Karpas-422 (cell line): ENCODE measurements at regions not wholly inside any gene's neighbourhood (a gene's known extent, or its start where the extent isn't known, plus 50 kb on each side); places are given as distances from the start of the nearest gene placed in this dataset.
A peak's percentile ranks its signal among the peaks of the same experiment; 100 is the strongest.
"Not testable (repeated sequence)": the region's sequence is repeated elsewhere in the genome, so short reads cannot be mapped to it uniquely, and the experiment has no call there.

Source experiments
- DNase-seq: peaks from one replicate; pipeline ENCODE4 v3.0.0-alpha.2; 2015
- H2AFZ ChIP-seq: fragments of 200-600 bp; sonication (generic); 2 replicates; pipeline ENCODE4 v1.6.1; 2014; ENCODE audit warnings: antibody characterized with exemption, low read length, mixed read lengths
- H3K27ac ChIP-seq: fragments of 200-600 bp; sonication (generic); 2 replicates; pipeline ENCODE4 v1.5.1; 2014; ENCODE audit warnings: mild to moderate bottlenecking, low read length, moderate library complexity
- H3K27me3 ChIP-seq: fragments of 200-600 bp; sonication (generic); 2 replicates; pipeline ENCODE4 v1.6.1; 2014; ENCODE audit warnings: low read length, mixed read lengths
- H3K36me3 ChIP-seq: fragments of 200-600 bp; sonication (generic); 2 replicates; pipeline ENCODE4 v1.6.1; 2014; ENCODE audit warnings: low read length, mixed read lengths; ENCODE audit not compliant: insufficient read depth
- H3K4me1 ChIP-seq: fragments of 200-600 bp; sonication (generic); 2 replicates; pipeline ENCODE4 v1.6.1; 2014; ENCODE audit warnings: mild to moderate bottlenecking, low read length, mixed read lengths
- H3K4me2 ChIP-seq: fragments of 200-600 bp; sonication (generic); 2 replicates; pipeline ENCODE4 v1.6.1; 2014; ENCODE audit warnings: low read length, low read depth, mild to moderate bottlenecking; ENCODE audit not compliant: poor library complexity, severe bottlenecking
- H3K4me3 ChIP-seq: fragments of 200-600 bp; sonication (generic); 2 replicates; pipeline ENCODE4 v1.5.1; 2014; ENCODE audit warnings: mild to moderate bottlenecking, antibody characterized with exemption, low read length, mixed read lengths
- H3K79me2 ChIP-seq: fragments of 200-600 bp; sonication (generic); 2 replicates; pipeline ENCODE4 v1.6.1; 2014; ENCODE audit warnings: mild to moderate bottlenecking, low read length, mixed read lengths
- H3K9ac ChIP-seq: fragments of 200-600 bp; sonication (generic); 2 replicates; pipeline ENCODE4 v1.6.0; 2014; ENCODE audit warnings: low read length
- H3K9me2 ChIP-seq: fragments of 200-600 bp; sonication (generic), shearing (Covaris generic); replicated peaks from 2 replicates; pipeline ENCODE4 v1.6.0; 2014; ENCODE audit warnings: mild to moderate bottlenecking, low read length, moderate library complexity; ENCODE audit not compliant: insufficient read depth
- H3K9me3 ChIP-seq: fragments of 300-700, 200-600 bp; sonication (generic); 2 replicates; pipeline ENCODE4 v1.6.1; 2014; ENCODE audit warnings: low read length, mixed read lengths
- H4K20me1 ChIP-seq: fragments of 200-600 bp; sonication (generic); 2 replicates; pipeline ENCODE4 v1.6.1; 2014; ENCODE audit warnings: mild to moderate bottlenecking, antibody characterized with exemption, low read length, low read depth; ENCODE audit not compliant: insufficient read depth

DNA sequence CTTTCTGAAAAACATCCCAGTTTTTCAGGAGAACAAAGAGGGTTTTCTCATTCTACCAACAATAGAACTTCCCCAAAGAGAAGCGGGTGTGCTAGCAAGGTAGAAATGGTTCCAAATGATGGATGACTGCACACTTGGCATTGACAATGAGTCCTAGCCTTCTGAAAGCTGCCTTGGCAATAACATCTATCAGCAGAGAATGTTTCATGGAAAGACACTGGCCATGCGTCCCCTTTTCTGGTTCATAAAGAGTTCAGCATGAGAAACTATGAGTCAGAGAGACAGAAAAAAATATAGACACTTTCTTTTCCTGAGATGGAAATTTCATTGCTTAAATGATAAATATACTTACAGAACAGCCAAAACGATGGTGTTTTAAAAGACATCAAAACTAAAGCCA, 236.9 kb upstream of the PRKX start:
- Histone ChIP-seq H3K9ac (no peak overlapping the region), H4K20me1 (no peaks in the 10 kb centered on the region), H3K27ac (no peak overlapping the region), H2AFZ (no peak overlapping the region), H3K9me3 (peaks cover 5% of the 10 kb centered on the region; the same call in 1 of the 2 replicates), H3K9me2 (no peaks in the 10 kb centered on the region), H3K4me3 (no peak overlapping the region), H3K4me1 (0 out of 2 replicates have a peak, but pooled peaks cover 5% of the 10 kb centered on the region), H3K27me3 (no peaks in the 10 kb centered on the region; the same call in 1 of the 2 replicates), H3K4me2 (no peak overlapping the region), H3K36me3 (no peaks in the 10 kb centered on the region), H3K79me2 (no peaks in the 10 kb centered on the region)
- peak; percentile 10 for DNase-seq

DNA sequence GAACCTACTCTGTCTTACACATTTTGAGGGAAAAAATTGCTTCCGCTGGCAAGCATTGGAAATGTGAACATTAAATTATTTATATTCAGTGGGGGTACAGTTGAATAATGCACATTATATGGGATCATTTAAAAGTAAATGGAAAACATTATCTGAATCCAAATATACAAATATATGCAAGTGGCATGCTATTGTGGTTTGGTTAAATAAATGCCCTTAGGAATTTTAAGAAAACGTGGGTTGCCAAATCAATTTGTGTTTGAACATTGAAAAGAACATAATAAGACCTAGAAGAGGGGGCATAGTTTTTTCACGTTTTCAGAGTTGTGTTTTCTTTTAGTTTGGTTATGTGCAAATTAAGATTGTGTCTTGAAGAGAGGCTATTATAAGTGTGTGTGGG, 230.5 kb upstream of the PRKX start:
- no peak overlapping the region for H3K27ac ChIP-seq
- H2AFZ ChIP-seq = no peak overlapping the region
- no peaks in the 10 kb centered on the region for H3K27me3 ChIP-seq
- no peaks in the 10 kb centered on the region for H3K4me1 ChIP-seq
- no peaks in the 10 kb centered on the region for H3K9me3 ChIP-seq
- H3K4me2 ChIP-seq = no peak overlapping the region
- no peaks in the 10 kb centered on the region for H4K20me1 ChIP-seq
- DNase-seq = peak; percentile 12
- H3K9ac ChIP-seq = no peak overlapping the region
- no peaks in the 10 kb centered on the region for H3K9me2 ChIP-seq
- no peak overlapping the region for H3K4me3 ChIP-seq
- no peaks in the 10 kb centered on the region for H3K36me3 ChIP-seq
- H3K79me2 ChIP-seq = no peaks in the 10 kb centered on the region

GRCh38 chrX:3940000-3940610, 226.7 kb upstream of the PRKX start:
- H3K79me2 ChIP-seq = no peaks in the 10 kb centered on the region
- no peak overlapping the region for H2AFZ ChIP-seq
- H3K9me3 ChIP-seq = no peaks in the 10 kb centered on the region
- no peaks in the 10 kb centered on the region for H4K20me1 ChIP-seq
- H3K4me3 ChIP-seq = no peak overlapping the region
- H3K27ac ChIP-seq = no peak overlapping the region
- no peaks in the 10 kb centered on the region for H3K4me1 ChIP-seq
- no peak overlapping the region for H3K4me2 ChIP-seq
- no peaks in the 10 kb centered on the region for H3K36me3 ChIP-seq
- no peak overlapping the region for H3K9ac ChIP-seq
- H3K27me3 ChIP-seq = no peaks in the 10 kb centered on the region
- peak; percentile 74 for DNase-seq
- no peaks in the 10 kb centered on the region for H3K9me2 ChIP-seq

DNA sequence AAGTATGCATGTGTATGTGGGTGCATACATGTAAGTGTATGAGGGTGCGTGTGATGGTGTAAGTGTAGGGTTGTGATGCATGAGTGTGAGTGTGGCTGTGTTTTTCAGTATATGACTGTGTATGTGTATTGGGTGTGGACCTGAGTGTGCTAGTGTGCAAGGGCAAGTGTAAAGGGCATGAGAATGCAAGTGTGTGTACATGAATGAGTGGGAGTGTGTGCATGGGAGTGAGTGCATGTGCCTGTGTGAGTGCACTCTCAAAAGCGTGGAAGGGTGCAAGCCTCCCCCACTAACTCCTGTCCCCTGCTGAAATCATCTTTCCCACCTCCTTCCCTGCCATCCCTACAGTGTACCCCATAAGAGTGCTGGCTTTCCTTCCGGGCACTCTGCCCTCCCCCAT, 225.1 kb upstream of the PRKX start:
- no peak overlapping the region for H3K27ac ChIP-seq
- no peak overlapping the region for H3K9ac ChIP-seq
- no peaks in the 10 kb centered on the region for H3K79me2 ChIP-seq
- H3K4me3 ChIP-seq = no peak overlapping the region
- no peaks in the 10 kb centered on the region for H3K9me3 ChIP-seq
- no peaks in the 10 kb centered on the region for H3K4me1 ChIP-seq
- DNase-seq = peak; percentile 1
- no peaks in the 10 kb centered on the region for H3K9me2 ChIP-seq
- H4K20me1 ChIP-seq = no peaks in the 10 kb centered on the region
- H3K4me2 ChIP-seq = no peak overlapping the region
- no peaks in the 10 kb centered on the region for H3K27me3 ChIP-seq
- H2AFZ ChIP-seq = no peak overlapping the region
- H3K36me3 ChIP-seq = no peaks in the 10 kb centered on the region

DNA sequence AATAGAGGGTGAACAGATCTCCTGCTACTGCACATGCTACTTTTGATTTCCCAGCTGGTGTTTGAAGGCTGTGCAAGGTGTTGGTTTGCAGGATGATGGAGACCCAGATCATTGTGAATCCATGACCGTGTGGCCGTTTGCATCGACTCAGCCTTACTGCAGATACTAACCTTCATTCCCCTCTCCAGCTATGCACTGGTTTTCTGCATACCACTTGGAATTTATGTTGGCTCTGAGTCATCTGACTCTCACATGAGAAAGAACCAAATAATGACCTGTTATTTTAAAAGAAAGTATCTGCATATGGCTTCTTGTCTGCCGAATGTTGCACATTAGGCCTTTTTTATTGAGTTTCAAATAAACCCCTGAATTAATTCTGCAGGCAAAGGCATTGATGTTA, 221.7 kb upstream of the PRKX start:
- not testable (repeated sequence) for H3K79me2 ChIP-seq, H3K9ac ChIP-seq, H3K9me2 ChIP-seq, DNase-seq, H2AFZ ChIP-seq, H3K27me3 ChIP-seq, H3K9me3 ChIP-seq, H3K4me3 ChIP-seq, H4K20me1 ChIP-seq, H3K27ac ChIP-seq, H3K36me3 ChIP-seq, H3K4me1 ChIP-seq, H3K4me2 ChIP-seq

- not testable (repeated sequence) for H3K27ac ChIP-seq, H3K4me1 ChIP-seq, H4K20me1 ChIP-seq, DNase-seq, H3K9ac ChIP-seq, H3K9me2 ChIP-seq, H3K36me3 ChIP-seq, H2AFZ ChIP-seq, H3K79me2 ChIP-seq, H3K9me3 ChIP-seq, H3K4me3 ChIP-seq, H3K4me2 ChIP-seq, H3K27me3 ChIP-seq
These were observed 207.1 kb upstream of the PRKX start for GRCh38 chrX:3920424-3921017.

DNA sequence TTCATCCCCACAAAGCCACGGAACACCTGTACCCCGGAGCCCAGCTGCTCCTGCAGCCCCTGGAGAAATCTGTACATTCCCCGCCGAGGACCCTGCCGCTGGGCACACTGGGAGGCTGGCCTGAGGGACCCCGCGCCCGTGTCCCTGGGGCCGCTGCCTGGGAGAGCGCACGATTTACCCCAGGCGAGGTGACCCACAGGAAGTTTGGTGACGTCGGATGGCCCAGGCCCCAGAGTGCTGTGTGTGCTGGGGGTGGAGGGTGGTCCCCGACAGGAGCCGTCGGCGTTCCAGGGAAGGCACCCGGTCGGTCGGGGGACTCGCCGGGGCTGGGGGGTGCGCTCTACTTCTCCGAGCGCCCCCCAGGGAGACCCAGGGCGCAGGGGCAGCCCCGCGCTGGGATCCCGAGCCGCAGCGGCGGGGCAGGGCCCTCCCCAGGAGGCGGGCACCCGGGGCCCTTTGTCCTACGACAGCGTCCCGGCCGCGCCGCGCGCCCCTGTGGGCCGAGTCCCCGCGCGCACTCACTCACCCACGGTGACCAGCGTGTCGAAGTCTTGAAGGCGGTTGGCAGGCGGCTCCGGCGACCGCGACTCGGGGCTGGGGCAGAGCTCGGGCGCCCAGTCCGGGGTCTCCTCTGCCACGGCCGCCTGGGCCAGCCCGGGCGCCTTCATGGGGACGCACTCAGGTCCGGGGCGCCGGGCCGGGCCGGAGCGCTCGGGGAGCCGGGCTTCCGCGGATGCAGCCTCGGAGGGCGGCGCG, 206.4 kb upstream of the PRKX start:
- not testable (repeated sequence) for H3K9me3 ChIP-seq, H3K9ac ChIP-seq, H3K27me3 ChIP-seq, H3K4me1 ChIP-seq, H3K36me3 ChIP-seq, H4K20me1 ChIP-seq, H3K27ac ChIP-seq, H3K9me2 ChIP-seq, H3K4me3 ChIP-seq, H3K79me2 ChIP-seq, DNase-seq, H2AFZ ChIP-seq, H3K4me2 ChIP-seq

DNA sequence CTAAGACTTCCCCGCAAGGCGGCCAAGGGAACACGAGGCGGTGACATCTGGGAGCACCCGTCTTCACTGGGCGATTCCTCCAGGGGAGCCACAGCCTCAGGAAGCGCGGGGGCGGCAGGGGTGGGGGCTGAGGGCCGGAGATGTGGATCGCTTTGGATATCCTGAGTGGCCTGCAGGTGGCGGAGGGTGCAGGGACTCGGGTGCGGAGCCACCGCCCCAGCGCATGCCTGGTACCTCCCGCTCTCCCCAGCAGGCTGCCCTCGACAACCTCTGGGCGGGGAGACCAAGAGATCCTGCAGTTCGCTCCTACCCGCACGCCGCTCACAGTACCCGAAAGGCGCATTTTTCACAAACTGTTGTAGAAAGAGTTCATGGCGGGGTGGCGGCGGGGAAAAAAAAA, 201.4 kb upstream of the PRKX start:
- DNase-seq, H3K27ac ChIP-seq, H3K27me3 ChIP-seq, H3K4me1 ChIP-seq, H3K9me2 ChIP-seq, H3K4me2 ChIP-seq, H2AFZ ChIP-seq, H3K9ac ChIP-seq, H4K20me1 ChIP-seq, H3K4me3 ChIP-seq, H3K79me2 ChIP-seq, H3K36me3 ChIP-seq, H3K9me3 ChIP-seq: not testable (repeated sequence)
